MG63 (cell line): ENCODE measurements at regions not wholly inside any gene's neighbourhood (a gene's known extent, or its start where the extent isn't known, plus 50 kb on each side); places are given as distances from the start of the nearest gene placed in this dataset.
A peak's percentile ranks its signal among the peaks of the same experiment; 100 is the strongest.
"Not testable (repeated sequence)": the region's sequence is repeated elsewhere in the genome, so short reads cannot be mapped to it uniquely, and the experiment has no call there.

Experiments
- DNase-seq: peaks from one replicate; pipeline ENCODE4 v3.0.0-alpha.2; 2020
- H3K27me3 ChIP-seq: fragments of 250-450 bp; sonication (Bioruptor Pico); 2 replicates; pipeline ENCODE4 v1.5.1; 2020; ENCODE audit warnings: mild to moderate bottlenecking, moderate library complexity
- H3K36me3 ChIP-seq: fragments of 250-450 bp; sonication (Bioruptor Pico); 2 replicates; pipeline ENCODE4 v1.5.1; 2020; ENCODE audit warnings: mild to moderate bottlenecking, moderate library complexity
- H3K4me3 ChIP-seq: fragments of 250-450 bp; sonication (Bioruptor Pico); 2 replicates; pipeline ENCODE4 v1.5.1; 2020; ENCODE audit warnings: mild to moderate bottlenecking, moderate library complexity
- H3K9me3 ChIP-seq: fragments of 250-450 bp; sonication (Bioruptor Pico); 2 replicates; pipeline ENCODE4 v1.5.1; 2020; ENCODE audit warnings: mild to moderate bottlenecking, moderate library complexity

- no peaks in the 10 kb centered on the region for H3K27me3 ChIP-seq
- no peaks in the 10 kb centered on the region for H3K36me3 ChIP-seq
- no peak overlapping the region for H3K4me3 ChIP-seq
- H3K9me3 ChIP-seq: peaks cover 1% of the 10 kb centered on the region
- DNase-seq: no peak
Measured at GRCh38 chr1:29607236-29607635, 370.9 kb downstream of the PTPRU start.

- DNase-seq: not testable (repeated sequence)
Measured at GRCh38 chr1:29604796-29605195, 368.5 kb downstream of the PTPRU start.

GRCh38 chr1:29603622-29604021, 367.3 kb downstream of the PTPRU start:
- no peaks in the 10 kb centered on the region for H3K36me3 ChIP-seq
- H3K9me3 ChIP-seq: no peaks in the 10 kb centered on the region; the same call in none of the 2 replicates
- H3K27me3 ChIP-seq: no peaks in the 10 kb centered on the region
- no peak for DNase-seq
- H3K4me3 ChIP-seq: no peak overlapping the region

More at GRCh38 chr1:29604796-29605195, 368.5 kb downstream of the PTPRU start:
- H3K27me3 ChIP-seq, H3K4me3 ChIP-seq, H3K9me3 ChIP-seq, H3K36me3 ChIP-seq: not testable (repeated sequence)

GRCh38 chr1:29602203-29602602, 365.9 kb downstream of the PTPRU start:
- DNase-seq: no peak
- H3K36me3 ChIP-seq: no peaks in the 10 kb centered on the region
- no peaks in the 10 kb centered on the region for H3K27me3 ChIP-seq
- no peak overlapping the region for H3K4me3 ChIP-seq
- H3K9me3 ChIP-seq: no peaks in the 10 kb centered on the region

GRCh38 chr1:29601021-29601420, 364.7 kb downstream of the PTPRU start:
- no peaks in the 10 kb centered on the region for H3K36me3 ChIP-seq
- no peaks in the 10 kb centered on the region for H3K27me3 ChIP-seq
- no peak for DNase-seq
- no peaks in the 10 kb centered on the region for H3K9me3 ChIP-seq
- no peak overlapping the region for H3K4me3 ChIP-seq

- Histone ChIP-seq H3K4me3 (no peak overlapping the region), H3K9me3 (no peaks in the 10 kb centered on the region), H3K27me3 (no peaks in the 10 kb centered on the region), H3K36me3 (no peaks in the 10 kb centered on the region)
- no peak for DNase-seq
Measured at GRCh38 chr1:29599826-29600225, 363.5 kb downstream of the PTPRU start.

GRCh38 chr1:29599071-29599470, 362.7 kb downstream of the PTPRU start:
- no peaks in the 10 kb centered on the region for H3K9me3 ChIP-seq
- no peaks in the 10 kb centered on the region for H3K36me3 ChIP-seq
- H3K4me3 ChIP-seq: no peak overlapping the region
- no peaks in the 10 kb centered on the region for H3K27me3 ChIP-seq
- no peak for DNase-seq

- DNase-seq: no peak
- Histone ChIP-seq H3K4me3 (no peak overlapping the region), H3K36me3 (no peaks in the 10 kb centered on the region), H3K9me3 (no peaks in the 10 kb centered on the region), H3K27me3 (no peaks in the 10 kb centered on the region)
Measured at GRCh38 chr1:29597861-29598260, 361.5 kb downstream of the PTPRU start.

GRCh38 chr1:29593601-29594382, 357.5 kb downstream of the PTPRU start:
- no peaks in the 10 kb centered on the region for H3K27me3 ChIP-seq
- no peaks in the 10 kb centered on the region for H3K9me3 ChIP-seq
- H3K36me3 ChIP-seq: no peaks in the 10 kb centered on the region
- DNase-seq: no peak
- H3K4me3 ChIP-seq: no peak overlapping the region

GRCh38 chr1:29592731-29593130, 356.4 kb downstream of the PTPRU start:
- DNase-seq: no peak
- Histone ChIP-seq H3K4me3 (no peak overlapping the region), H3K36me3 (no peaks in the 10 kb centered on the region)

GRCh38 chr1:29592261-29592615, 355.9 kb downstream of the PTPRU start:
- no peak for DNase-seq
- Histone ChIP-seq H3K36me3 (no peaks in the 10 kb centered on the region), H3K27me3 (no peaks in the 10 kb centered on the region), H3K9me3 (no peaks in the 10 kb centered on the region; the same call in 1 of the 2 replicates), H3K4me3 (no peak overlapping the region)

More at GRCh38 chr1:29592731-29593130, 356.4 kb downstream of the PTPRU start:
- no peaks in the 10 kb centered on the region; the same call in 1 of the 2 replicates for H3K9me3 ChIP-seq
- H3K27me3 ChIP-seq: no peaks in the 10 kb centered on the region

- H3K36me3 ChIP-seq: no peaks in the 10 kb centered on the region
- H3K9me3 ChIP-seq: peaks cover 1% of the 10 kb centered on the region; the same call in 1 of the 2 replicates
- DNase-seq: no peak
- H3K27me3 ChIP-seq: no peaks in the 10 kb centered on the region
- H3K4me3 ChIP-seq: no peak overlapping the region
Measured at GRCh38 chr1:29591601-29592260, 355.4 kb downstream of the PTPRU start.

- Histone ChIP-seq H3K36me3 (no peaks in the 10 kb centered on the region), H3K27me3 (no peaks in the 10 kb centered on the region), H3K9me3 (peaks cover 2% of the 10 kb centered on the region; the same call in 1 of the 2 replicates), H3K4me3 (no peak overlapping the region)
- DNase-seq: peak; percentile 69
Measured at GRCh38 chr1:29590583-29591565, 354.6 kb downstream of the PTPRU start.

- not testable (repeated sequence) for H3K9me3 ChIP-seq, DNase-seq, H3K4me3 ChIP-seq, H3K27me3 ChIP-seq, H3K36me3 ChIP-seq
Measured at GRCh38 chr1:29589716-29590115, 353.4 kb downstream of the PTPRU start.

- Histone ChIP-seq H3K9me3 (peaks cover 2% of the 10 kb centered on the region; the same call in 1 of the 2 replicates), H3K36me3 (no peaks in the 10 kb centered on the region), H3K4me3 (no peak overlapping the region), H3K27me3 (no peaks in the 10 kb centered on the region)
- peak; percentile 39 for DNase-seq
Measured at GRCh38 chr1:29586991-29587745, 350.8 kb downstream of the PTPRU start.

GRCh38 chr1:29586215-29586614, 349.9 kb downstream of the PTPRU start:
- H3K36me3 ChIP-seq: no peaks in the 10 kb centered on the region
- DNase-seq: no peak
- no peak overlapping the region for H3K4me3 ChIP-seq
- H3K27me3 ChIP-seq: no peaks in the 10 kb centered on the region
- peaks cover 2% of the 10 kb centered on the region; the same call in 1 of the 2 replicates for H3K9me3 ChIP-seq
